CD4-positive, alpha-beta T cell (primary cell): ENCODE measurements at regions not wholly inside any gene's neighbourhood (a gene's known extent, or its start where the extent isn't known, plus 50 kb on each side); places are given as distances from the start of the nearest gene placed in this dataset.

Experiments used
- ATAC-seq: fragments of 200-7000 bp; cut with Tn5 transposase; one replicate; pipeline ENCODE4 v1.10.0; 2022; ENCODE audit warnings: mild to moderate bottlenecking; ENCODE audit not compliant: poor library complexity
- CTCF ChIA-PET: fragments of 350-600 bp; sonication (Branson Sonifier 250); formaldehyde crosslinking; loops from one replicate; lab custom pipeline; 2021; ENCODE audit warnings: antibody characterized with exemption, inconsistent platforms; lab: Charles Lee
- POLR2A ChIA-PET: fragments of 350-600 bp; sonication (Branson Sonifier 250); formaldehyde crosslinking; loops from one replicate; lab custom pipeline; 2021; ENCODE audit warnings: antibody characterized with exemption, inconsistent platforms; lab: Charles Lee
- DNase-seq, 14 experiments: peaks; one replicate each; pipeline ENCODE4 v3.0.0-alpha.2; 2013 to 2020; ENCODE audit warnings: mixed read lengths in 2 of 14
- H3K27ac ChIP-seq, 2 donors: one replicate each; pipeline versions ENCODE4 v1.5.1 to v1.7.0; 2013; ENCODE audit warnings: low read length in 2 of 2, low read depth in 1 of 2, mild to moderate bottlenecking in 1 of 2
- H3K27me3 ChIP-seq, 2 experiments: 1 replicate in 1 of 2; 2 replicates in 1 of 2; pipeline versions ENCODE4 v1.6.1 to v1.7.0; 2013; ENCODE audit warnings: low read length in 2 of 2, control low read depth in 1 of 2, mild to moderate bottlenecking in 1 of 2, moderate library complexity in 1 of 2; ENCODE audit not compliant: insufficient read depth in 2 of 2, control insufficient read depth in 1 of 2
- H3K36me3 ChIP-seq: one replicate; pipeline ENCODE4 v1.6.1; 2013; ENCODE audit warnings: low read length, control low read depth; ENCODE audit not compliant: insufficient read depth
- H3K4me1 ChIP-seq: one replicate; pipeline ENCODE4 v1.6.1; 2013; ENCODE audit warnings: low read length, control low read depth; ENCODE audit not compliant: insufficient read depth
- H3K4me3 ChIP-seq: one replicate; pipeline ENCODE4 v1.5.1; 2013; ENCODE audit warnings: mild to moderate bottlenecking, low read length, moderate library complexity
- H3K9me3 ChIP-seq, 2 experiments: 1 replicate in 1 of 2; 2 replicates in 1 of 2; pipeline versions ENCODE4 v1.6.1 to v1.7.0; 2013; ENCODE audit warnings: low read length in 2 of 2, mild to moderate bottlenecking in 2 of 2, control low read depth in 1 of 2, moderate library complexity in 1 of 2; ENCODE audit not compliant: control insufficient read depth in 1 of 2, insufficient read depth in 1 of 2
- H3K27ac Mint-ChIP-seq: one replicate; pipeline ENCODE4 v1.8.0; 2020; ENCODE audit warnings: mixed read lengths
- H3K27me3 Mint-ChIP-seq: one replicate; pipeline ENCODE4 v1.8.0; 2021; ENCODE audit warnings: mixed read lengths
- H3K36me3 Mint-ChIP-seq: one replicate; pipeline ENCODE4 v1.8.0; 2021; ENCODE audit warnings: low read depth, mixed read lengths
- H3K4me1 Mint-ChIP-seq: one replicate; pipeline ENCODE4 v1.8.0; 2021; ENCODE audit warnings: low read depth, mixed read lengths
- H3K4me3 Mint-ChIP-seq: one replicate; pipeline ENCODE4 v1.8.0; 2020; ENCODE audit warnings: mild to moderate bottlenecking, mixed read lengths
- H3K9me3 Mint-ChIP-seq: one replicate; pipeline ENCODE4 v1.8.0; 2020; ENCODE audit warnings: mixed read lengths
- CTCF ChIP-seq: fragments of 200-600 bp; IDR thresholded peaks from one replicate; pipeline ENCODE4 v1.8.0; 2022; ENCODE audit warnings: antibody characterized with exemption, mild to moderate bottlenecking
- intact Hi-C, 2 experiments: fragments of 100-400 bp; cut with DNase I in 1 of 2; cut with micrococcal nuclease in 1 of 2; formaldehyde crosslinking; loops; one replicate each; pipeline versions ENCODE4 v1.15.1 to v1.9.0; 2023 to 2025; cut with DNase I, micrococcal nuclease

GRCh38 chr3:72682936-72683452 lies 165.3 kb downstream of the SHQ1 start:
- H3K4me1 ChIP-seq, result no peaks in the 10 kb centered on the region
- no peak overlapping the region for H3K27ac Mint-ChIP-seq
- no peak overlapping the region for H3K4me3 Mint-ChIP-seq
- H3K36me3 Mint-ChIP-seq, result no peaks in the 10 kb centered on the region
- no peak for TF ChIP-seq CTCF
- intact Hi-C loops, result no loop called here
- no peak for ATAC-seq
- no peaks in the 10 kb centered on the region for H3K9me3 Mint-ChIP-seq
- no peaks in the 10 kb centered on the region for H3K27me3 Mint-ChIP-seq
- ChIA-PET POLR2A (interaction anchor here (0.9 kb wide), 1 partner anchor 55 kb away, joined by 3 read pairs; no protein-coding TSS in a partner anchor), CTCF (no interaction called here)
- no peaks in the 10 kb centered on the region for H3K9me3 ChIP-seq
- no peaks in the 10 kb centered on the region for H3K27me3 ChIP-seq
- H3K27ac ChIP-seq, result no peak overlapping the region
- H3K4me1 Mint-ChIP-seq, result no peaks in the 10 kb centered on the region
- DNase-seq, result no peak
- H3K4me3 ChIP-seq, result no peak overlapping the region
- H3K36me3 ChIP-seq, result no peaks in the 10 kb centered on the region

- H3K27me3 ChIP-seq, result no peaks in the 10 kb centered on the region
- H3K4me3 Mint-ChIP-seq, result no peak overlapping the region
- no peaks in the 10 kb centered on the region for H3K9me3 ChIP-seq
- ChIA-PET POLR2A (no interaction called here), CTCF (no interaction called here)
- H3K9me3 Mint-ChIP-seq, result no peaks in the 10 kb centered on the region
- no peaks in the 10 kb centered on the region for H3K36me3 ChIP-seq
- H3K27ac Mint-ChIP-seq, result no peak overlapping the region
- H3K27ac ChIP-seq, result no peak overlapping the region
- no peak for ATAC-seq
- H3K36me3 Mint-ChIP-seq, result no peaks in the 10 kb centered on the region
- no peaks in the 10 kb centered on the region for H3K4me1 ChIP-seq
- no peaks in the 10 kb centered on the region for H3K4me1 Mint-ChIP-seq
- no peak for TF ChIP-seq CTCF
- intact Hi-C loops, result no loop called here
- no peaks in the 10 kb centered on the region for H3K27me3 Mint-ChIP-seq
- DNase-seq, result no peak
- H3K4me3 ChIP-seq, result no peak overlapping the region
These were observed 166.6 kb downstream of the SHQ1 start for GRCh38 chr3:72681598-72681997.

GRCh38 chr3:72680766-72681165 lies 167.5 kb downstream of the SHQ1 start:
- Mint-ChIP-seq H3K4me1 (no peaks in the 10 kb centered on the region), H3K36me3 (no peaks in the 10 kb centered on the region), H3K4me3 (no peak overlapping the region), H3K27me3 (no peaks in the 10 kb centered on the region), H3K9me3 (no peaks in the 10 kb centered on the region), H3K27ac (no peak overlapping the region)
- no peak overlapping the region for H3K27ac ChIP-seq
- intact Hi-C loops, result no loop called here
- CTCF ChIA-PET, result no interaction called here
- H3K4me1 ChIP-seq, result no peaks in the 10 kb centered on the region
- H3K27me3 ChIP-seq, result no peaks in the 10 kb centered on the region
- no peaks in the 10 kb centered on the region for H3K9me3 ChIP-seq
- TF ChIP-seq CTCF, result no peak
- DNase-seq, result no peak
- no peak for ATAC-seq
- H3K36me3 ChIP-seq, result no peaks in the 10 kb centered on the region
- H3K4me3 ChIP-seq, result no peak overlapping the region
- POLR2A ChIA-PET, result no interaction called here
